Thoracic aorta (tissue), 2 donors: ENCODE measurements at regions not wholly inside any gene's neighbourhood (a gene's known extent, or its start where the extent isn't known, plus 50 kb on each side); places are given as distances from the start of the nearest gene placed in this dataset.

Experiments
- ATAC-seq: fragments of 150-250 bp; one replicate; pipeline ENCODE4 v1.8.0; 2017; ENCODE audit warnings: low read depth; ENCODE audit not compliant: insufficient number of reproducible peaks, low FRiP score
- DNase-seq: peaks from one replicate; pipeline ENCODE4 v3.0.0-alpha.2; 2020; ENCODE audit warnings: low spot score
- H3K27ac ChIP-seq, 2 donors: fragments of 200-600 bp; sonication (generic); 1 replicate in 1 of 2; 2 replicates in 1 of 2; pipeline ENCODE4 v1.5.1; 2016; ENCODE audit warnings: mild to moderate bottlenecking in 2 of 2, moderate library complexity in 2 of 2
- H3K27me3 ChIP-seq: fragments of 200-600 bp; sonication (generic); replicated peaks from 2 replicates; pipeline ENCODE4 v1.6.0; 2016; ENCODE audit warnings: mild to moderate bottlenecking; ENCODE audit not compliant: insufficient read depth
- H3K36me3 ChIP-seq: fragments of 200-600 bp; sonication (generic); one replicate; pipeline ENCODE4 v1.5.1; 2016
- H3K4me1 ChIP-seq, 2 donors: fragments of 200-600 bp; sonication (generic); 1 replicate in 1 of 2; 2 replicates in 1 of 2; pipeline versions ENCODE4 v1.5.1 to v1.6.0; 2016; ENCODE audit warnings: low read depth in 2 of 2, mild to moderate bottlenecking in 1 of 2; ENCODE audit not compliant: control insufficient read depth in 1 of 2
- H3K4me3 ChIP-seq: fragments of 200-600 bp; sonication (generic); 2 replicates; pipeline ENCODE4 v1.5.1; 2016; ENCODE audit warnings: mild to moderate bottlenecking
- H3K9me3 ChIP-seq: fragments of 200-600 bp; sonication (generic); 2 replicates; pipeline ENCODE4 v1.5.1; 2016
- CTCF ChIP-seq: fragments of 200-600 bp; sonication (generic); IDR thresholded peaks from one replicate; pipeline ENCODE4 v1.5.1; 2019; ENCODE audit warnings: antibody characterized with exemption

GRCh38 chr7:132053871-132054270, 497.4 kb upstream of the PODXL start:
- H3K4me3 ChIP-seq: no peak overlapping the region
- H3K9me3 ChIP-seq: no peaks in the 10 kb centered on the region
- no peaks in the 10 kb centered on the region for H3K36me3 ChIP-seq
- H3K27ac ChIP-seq: peak overlapping the region in 1 of 2 donors; percentile 9
- TF ChIP-seq CTCF: no peak
- no peaks in the 10 kb centered on the region for H3K27me3 ChIP-seq
- no peak for DNase-seq
- ATAC-seq: no peak
- H3K4me1 ChIP-seq: peaks cover 0 to 45% of the 10 kb centered on the region in 2 donors

- no peak for TF ChIP-seq CTCF
- H3K27ac ChIP-seq: peak overlapping the region; percentile 0 to 46
- ATAC-seq (no peak), DNase-seq (no peak)
- no peaks in the 10 kb centered on the region for H3K27me3 ChIP-seq
- no peaks in the 10 kb centered on the region for H3K36me3 ChIP-seq
- H3K4me3 ChIP-seq: no peak overlapping the region
- H3K4me1 ChIP-seq: peaks cover 0 to 45% of the 10 kb centered on the region in 2 donors
- H3K9me3 ChIP-seq: no peaks in the 10 kb centered on the region
Observed at GRCh38 chr7:132051311-132051710, 494.9 kb upstream of the PODXL start.

- no peaks in the 10 kb centered on the region for H3K36me3 ChIP-seq
- ATAC-seq (no peak), DNase-seq (no peak)
- no peaks in the 10 kb centered on the region for H3K9me3 ChIP-seq
- no peak for TF ChIP-seq CTCF
- H3K4me1 ChIP-seq: peaks cover 0 to 31% of the 10 kb centered on the region in 2 donors
- no peak overlapping the region for H3K27ac ChIP-seq
- no peak overlapping the region for H3K4me3 ChIP-seq
- H3K27me3 ChIP-seq: no peaks in the 10 kb centered on the region
Observed at GRCh38 chr7:132049462-132050304, 493.3 kb upstream of the PODXL start.

- Histone ChIP-seq H3K4me1 (no peaks in the 10 kb centered on the region), H3K4me3 (no peak overlapping the region), H3K27ac (no peak overlapping the region), H3K9me3 (no peaks in the 10 kb centered on the region), H3K27me3 (no peaks in the 10 kb centered on the region), H3K36me3 (no peaks in the 10 kb centered on the region)
- no peak for ATAC-seq
- no peak for DNase-seq
- TF ChIP-seq CTCF: no peak
Observed at GRCh38 chr7:132045481-132045980, 489.1 kb upstream of the PODXL start.

- ATAC-seq (no peak), DNase-seq (no peak)
- no peak for TF ChIP-seq CTCF
- Histone ChIP-seq H3K4me1 (no peaks in the 10 kb centered on the region), H3K27ac (no peak overlapping the region), H3K9me3 (no peaks in the 10 kb centered on the region), H3K27me3 (no peaks in the 10 kb centered on the region), H3K36me3 (no peaks in the 10 kb centered on the region), H3K4me3 (no peak overlapping the region)
Observed at GRCh38 chr7:132045002-132045401, 488.6 kb upstream of the PODXL start.
